GM18867 (cell line): ENCODE measurements at regions not wholly inside any gene's neighbourhood (a gene's known extent, or its start where the extent isn't known, plus 50 kb on each side); places are given as distances from the start of the nearest gene placed in this dataset.
"Not testable (repeated sequence)": the region's sequence is repeated elsewhere in the genome, so short reads cannot be mapped to it uniquely, and the experiment has no call there.

Experiments used
- ATAC-seq: cut with Tn5 transposase; IDR thresholded peaks from one replicate; pipeline ENCODE4 v1.9.1; 2021; ENCODE audit warnings: mild to moderate bottlenecking, moderate library complexity; ENCODE audit not compliant: unreplicated experiment

DNA sequence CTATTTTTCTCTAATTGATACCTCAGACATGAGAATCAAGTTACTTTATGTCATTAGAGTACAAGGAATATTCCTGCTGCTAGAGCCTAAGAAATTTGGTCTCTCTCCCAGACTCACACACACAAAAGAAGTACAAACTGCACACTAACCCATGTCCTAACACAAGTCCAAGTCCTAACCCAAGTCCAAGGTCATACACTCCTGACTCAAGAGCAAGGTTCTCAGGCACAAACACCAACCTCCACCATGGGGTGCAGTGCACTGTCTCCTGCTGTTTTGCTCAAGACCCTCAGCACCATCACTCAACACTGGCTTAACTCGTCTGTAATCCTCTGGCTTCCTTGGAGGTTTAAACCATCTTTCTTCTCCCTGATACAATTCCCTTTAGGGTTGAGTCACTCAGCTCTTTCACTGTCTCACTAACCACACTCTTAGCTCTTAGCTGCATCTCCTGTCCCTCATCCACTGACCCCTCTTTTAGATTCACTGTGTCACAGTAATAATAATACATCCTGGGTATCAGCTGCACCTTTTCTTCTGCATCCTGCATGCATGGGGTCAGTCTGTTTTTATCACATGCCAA, 129.8 kb downstream of the BCL2L11 start:
- no peak for ATAC-seq

- ATAC-seq, result no peak
These were observed 131.0 kb downstream of the BCL2L11 start for GRCh38 chr2:111251711-111252110.

- ATAC-seq, result no peak
These were observed 131.7 kb downstream of the BCL2L11 start for GRCh38 chr2:111252436-111252835.

DNA sequence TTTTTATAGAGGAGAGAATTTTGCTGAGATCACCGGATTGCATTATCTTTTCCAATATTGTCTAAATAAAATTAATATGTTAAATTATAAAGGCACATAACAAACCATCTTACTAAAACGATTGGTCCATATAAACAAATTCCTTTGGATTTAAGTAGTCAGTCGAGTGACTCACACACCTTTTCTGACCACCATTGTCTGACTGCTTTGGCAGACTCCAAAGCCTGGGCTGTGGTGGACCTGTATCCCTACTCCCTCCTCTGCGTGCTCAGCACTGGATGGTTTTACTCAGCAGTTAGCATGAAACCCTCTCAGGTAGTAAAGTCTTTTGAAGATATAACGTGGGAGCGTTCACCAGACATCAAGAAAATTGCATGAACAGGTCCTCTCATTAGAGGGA, 134.2 kb downstream of the BCL2L11 start:
- not testable (repeated sequence) for ATAC-seq

- not testable (repeated sequence) for ATAC-seq
These were observed 135.9 kb downstream of the BCL2L11 start for GRCh38 chr2:111256628-111257027.

- not testable (repeated sequence) for ATAC-seq
These were observed 136.9 kb downstream of the BCL2L11 start for GRCh38 chr2:111257607-111258006.

DNA sequence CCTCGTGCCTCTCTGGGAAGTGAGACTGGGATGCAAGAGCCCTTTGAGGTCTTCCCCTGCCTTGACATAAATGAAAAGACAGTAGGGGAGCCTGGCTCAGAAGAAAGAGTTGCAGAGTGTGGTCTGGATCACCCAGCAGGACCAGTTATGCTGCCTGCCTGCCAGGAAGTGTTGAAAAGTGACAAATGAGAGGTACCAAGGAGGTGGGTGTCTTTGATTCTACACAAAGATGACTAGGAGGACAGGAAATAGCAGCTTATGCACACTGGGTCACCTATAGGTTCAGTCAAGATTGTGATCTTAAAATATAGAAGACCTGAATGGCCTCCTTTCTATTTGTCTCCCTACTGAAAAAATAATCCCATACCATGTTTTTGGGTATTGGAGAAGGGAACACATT, 137.6 kb downstream of the BCL2L11 start:
- not testable (repeated sequence) for ATAC-seq

GRCh38 chr2:111262627-111263379, 142.1 kb downstream of the BCL2L11 start:
- ATAC-seq, result not testable (repeated sequence)

DNA sequence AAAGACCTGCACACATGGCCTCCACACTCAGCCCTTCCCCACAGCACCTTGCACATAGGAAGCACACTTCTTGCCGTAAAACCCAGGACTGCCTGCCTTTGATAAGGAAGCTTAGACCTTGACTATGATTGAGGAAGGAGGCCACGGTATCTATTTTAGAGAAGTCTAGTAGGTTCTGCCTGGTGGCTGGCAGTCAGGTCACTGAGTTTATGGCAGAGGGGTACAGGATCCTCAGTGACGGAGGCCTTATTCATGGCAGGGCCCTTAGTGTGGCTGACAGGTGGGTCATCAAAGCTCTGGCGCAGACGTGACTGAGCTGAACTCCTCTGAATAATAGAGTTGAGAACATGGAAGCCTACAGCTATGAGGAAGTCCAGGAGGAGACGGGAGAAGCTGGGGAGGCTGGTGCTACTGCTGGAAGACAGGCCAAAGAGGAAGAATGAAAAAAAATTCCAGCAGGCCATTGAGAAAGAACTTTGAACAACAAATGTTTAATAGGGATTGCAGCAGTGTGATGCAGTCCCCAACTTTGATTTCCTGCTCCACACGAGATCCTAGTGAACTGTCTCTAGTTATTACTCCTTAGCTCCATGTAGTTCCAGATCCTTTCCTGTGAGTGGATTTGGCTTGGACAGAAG, 142.8 kb downstream of the BCL2L11 start:
- not testable (repeated sequence) for ATAC-seq

GRCh38 chr2:111264956-111265355, 144.2 kb downstream of the BCL2L11 start:
- ATAC-seq, result not testable (repeated sequence)

GRCh38 chr2:111266556-111266955, 145.8 kb downstream of the BCL2L11 start:
- ATAC-seq, result not testable (repeated sequence)

DNA sequence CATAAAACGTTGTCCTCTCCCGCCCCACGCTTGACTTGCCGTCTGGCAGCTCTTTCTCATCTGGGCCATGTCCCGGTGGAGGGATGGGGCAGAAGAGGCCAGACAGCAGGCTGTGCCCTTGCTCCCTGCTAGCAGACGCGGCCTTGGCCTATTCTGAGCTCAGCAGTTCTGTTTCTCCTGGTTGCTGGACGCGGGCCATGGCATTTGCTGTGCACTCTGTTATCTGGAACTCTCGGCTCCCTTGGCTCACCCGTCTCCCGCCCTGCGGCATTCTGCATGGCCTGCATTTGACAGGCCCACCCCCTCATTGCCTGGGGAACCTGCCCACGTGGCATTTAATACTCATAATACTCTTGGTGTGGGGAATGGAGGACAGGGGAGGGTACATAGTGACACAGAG, 146.3 kb downstream of the BCL2L11 start:
- not testable (repeated sequence) for ATAC-seq

DNA sequence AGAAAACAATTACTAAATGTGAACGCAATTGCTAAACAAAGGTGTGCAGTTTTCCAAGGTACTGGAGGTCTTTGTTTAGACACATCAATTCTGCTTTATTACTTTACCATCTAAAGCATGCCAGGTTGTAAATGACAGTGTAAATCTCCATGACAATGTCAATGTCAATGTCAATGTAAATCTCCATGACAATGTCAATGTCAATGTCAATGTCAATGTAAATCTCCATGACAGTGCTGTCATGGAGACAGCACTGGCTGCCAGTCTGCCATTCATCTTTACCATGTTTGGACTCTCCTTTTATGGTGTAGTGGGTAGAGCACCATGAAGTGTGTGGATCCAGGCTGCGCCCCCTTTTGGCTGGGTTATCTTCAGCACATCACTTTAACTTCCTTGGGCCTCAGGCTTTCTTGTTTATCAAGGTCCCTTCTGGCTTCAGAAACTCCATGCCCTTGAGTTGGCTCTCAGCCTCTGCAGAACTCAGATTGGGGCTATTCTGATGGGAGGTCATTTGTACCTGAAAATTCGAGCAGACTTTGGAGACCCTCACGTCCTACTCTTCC, 149.1 kb downstream of the BCL2L11 start:
- ATAC-seq, result not testable (repeated sequence)

- ATAC-seq, result not testable (repeated sequence)
These were observed 149.9 kb downstream of the BCL2L11 start for GRCh38 chr2:111270569-111270968.

DNA sequence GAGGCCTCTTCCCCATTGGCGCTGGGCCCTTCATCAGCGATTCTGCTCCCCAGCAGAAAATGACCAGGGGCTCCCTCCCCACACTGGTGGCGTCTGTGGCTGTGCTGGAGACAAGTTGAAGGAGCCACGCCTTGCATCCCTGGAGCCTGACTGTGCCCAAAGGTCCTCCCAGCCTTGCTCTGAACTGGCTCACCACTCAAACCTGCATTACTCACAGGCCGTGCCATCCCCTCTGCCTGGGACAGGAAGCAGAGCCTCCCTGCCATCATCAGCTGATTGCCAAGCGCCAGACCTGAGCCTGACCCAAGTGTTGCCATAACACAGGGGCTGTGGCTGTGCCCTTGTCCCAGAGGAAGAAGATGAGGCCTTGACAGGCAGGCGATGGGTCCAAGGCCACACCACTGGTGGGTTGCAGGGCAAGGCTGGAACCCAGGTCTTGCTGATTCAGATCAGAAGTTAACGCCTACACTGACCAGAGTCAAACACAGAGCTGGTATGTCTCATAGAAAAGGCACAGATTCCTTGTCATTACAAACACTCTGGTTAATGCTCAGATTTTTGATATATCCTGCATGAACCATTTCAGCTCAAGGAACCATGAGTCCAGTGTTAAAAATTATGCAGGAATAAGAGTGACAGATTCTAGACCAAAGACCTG, 151.1 kb downstream of the BCL2L11 start:
- not testable (repeated sequence) for ATAC-seq

GRCh38 chr2:111273007-111273406, 152.3 kb downstream of the BCL2L11 start:
- ATAC-seq, result not testable (repeated sequence)

DNA sequence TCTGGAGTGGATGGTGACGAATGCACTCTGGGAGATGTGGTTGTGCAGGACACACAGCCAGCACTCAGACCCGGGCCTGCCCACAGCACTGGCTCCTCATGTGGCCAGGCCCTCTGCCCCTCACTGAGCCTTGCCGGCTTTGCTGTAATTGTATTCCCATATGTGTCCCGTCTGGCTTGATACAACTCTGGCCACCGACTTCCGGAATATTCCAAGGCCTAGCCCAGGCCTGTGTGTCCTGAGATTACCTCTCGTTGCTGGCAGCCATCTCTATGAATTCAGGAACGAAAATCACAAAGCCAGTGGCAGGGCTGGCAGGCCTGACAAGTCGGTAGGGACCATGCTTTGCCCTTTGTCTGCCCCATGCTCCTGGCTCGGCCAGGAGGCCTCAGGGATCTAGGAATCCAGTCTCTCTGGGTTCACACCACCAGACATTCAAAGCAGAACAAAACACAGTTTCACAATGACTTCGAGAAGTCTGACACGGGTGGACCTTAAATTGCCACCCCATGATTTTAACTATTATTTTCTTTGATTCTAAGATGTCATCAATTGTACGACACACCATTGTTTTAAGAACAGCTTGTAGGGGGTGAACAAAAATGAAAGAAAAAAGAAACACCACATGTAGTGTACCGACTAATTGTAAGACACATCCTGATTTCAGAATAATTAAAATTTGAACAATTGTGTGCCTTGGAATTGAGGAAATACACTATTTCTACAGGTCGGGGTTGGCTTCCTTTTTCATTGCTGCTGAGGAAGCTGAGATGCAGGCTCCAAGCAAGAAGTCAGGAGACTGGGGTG, 154.5 kb downstream of the BCL2L11 start:
- ATAC-seq, result not testable (repeated sequence)

DNA sequence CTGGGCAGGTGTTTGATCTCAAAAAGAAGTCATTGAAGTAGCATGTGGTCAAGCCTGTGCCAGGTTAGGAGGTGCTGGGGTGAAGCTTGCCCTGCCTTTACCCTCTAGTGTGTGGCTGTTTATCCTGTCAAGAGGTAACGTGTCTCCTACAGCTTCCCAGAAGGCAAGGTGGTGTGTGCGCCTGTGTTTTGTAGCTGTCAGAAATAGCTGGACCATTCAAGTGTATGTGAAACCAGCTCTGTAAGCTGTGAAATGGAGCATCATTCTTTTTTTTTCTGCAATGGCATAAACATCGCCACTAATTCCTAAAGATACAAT, 155.1 kb downstream of the BCL2L11 start:
- not testable (repeated sequence) for ATAC-seq

DNA sequence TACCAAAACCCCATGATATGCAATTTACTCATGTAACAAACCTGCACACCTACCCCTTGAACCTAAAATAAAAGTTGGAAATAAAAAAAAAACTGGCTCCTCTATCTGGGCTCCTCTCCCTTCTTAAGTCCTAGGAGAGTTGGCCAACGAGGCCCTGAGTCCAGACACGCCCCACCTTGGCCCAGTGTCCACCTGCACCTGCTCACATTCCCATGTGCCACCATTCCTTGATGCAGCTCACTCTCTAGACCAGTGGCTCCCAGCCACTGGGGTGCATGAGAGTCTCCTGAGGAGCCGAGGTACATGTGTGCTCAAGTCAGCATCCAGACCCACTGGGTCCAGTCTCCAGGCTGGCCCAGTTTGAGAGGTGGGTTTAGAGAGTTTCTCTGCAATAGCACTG, 157.4 kb downstream of the BCL2L11 start:
- not testable (repeated sequence) for ATAC-seq

DNA sequence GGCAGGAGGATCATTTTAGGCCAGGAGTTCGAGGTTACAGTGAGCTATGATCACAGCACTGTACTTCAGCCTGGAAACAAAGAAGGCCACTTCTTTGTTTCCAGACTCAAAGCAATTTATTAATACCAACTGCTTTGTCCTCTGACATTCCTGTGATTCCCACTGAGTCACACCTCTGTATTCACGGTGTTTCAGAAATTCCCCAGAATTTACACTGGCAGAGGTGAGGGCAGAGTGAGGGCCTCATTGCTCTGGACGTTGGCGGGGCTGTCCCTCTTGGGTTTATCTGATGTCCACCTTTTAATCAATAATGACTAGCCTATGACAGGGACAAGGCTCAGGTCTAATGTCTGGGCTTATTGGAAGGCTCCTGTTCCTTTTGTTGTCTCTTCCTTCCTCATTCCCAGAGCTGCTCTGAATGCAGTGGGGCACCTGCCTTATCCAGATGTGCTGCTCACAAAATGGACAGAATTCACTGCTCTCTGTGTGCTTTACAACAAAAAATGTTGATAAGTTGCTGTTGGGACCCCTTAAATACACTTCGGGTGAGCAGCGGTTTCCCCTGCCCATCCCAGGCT, 160.1 kb downstream of the BCL2L11 start:
- not testable (repeated sequence) for ATAC-seq
